HG03439 (cell line): ENCODE measurements at regions not wholly inside any gene's neighbourhood (a gene's known extent, or its start where the extent isn't known, plus 50 kb on each side); places are given as distances from the start of the nearest gene placed in this dataset.

Experiments
- ATAC-seq: cut with Tn5 transposase; IDR thresholded peaks from one replicate; pipeline ENCODE4 v1.9.1; 2021; ENCODE audit warnings: mild to moderate bottlenecking, moderate library complexity; ENCODE audit not compliant: unreplicated experiment

DNA sequence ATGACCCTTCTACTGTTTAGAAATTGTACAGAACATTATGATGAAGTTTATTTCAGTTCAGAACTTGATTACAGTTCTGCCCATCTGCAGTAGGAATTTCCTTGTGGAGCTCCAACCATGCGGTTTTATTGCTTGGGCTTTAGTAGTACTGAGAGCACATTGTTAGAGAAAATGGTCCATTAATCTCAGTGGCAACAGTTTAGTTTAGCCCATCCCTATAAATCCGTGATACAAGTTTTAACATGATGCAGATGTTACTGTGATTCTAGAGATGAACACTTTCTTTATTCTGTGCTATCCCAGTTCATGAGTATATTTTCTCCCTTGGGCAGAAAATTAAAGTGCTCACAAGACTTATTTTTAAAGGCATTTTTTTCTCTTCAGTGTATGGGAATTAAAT is 84.8 kb upstream of the FZD8 start:
- no peak for ATAC-seq

DNA sequence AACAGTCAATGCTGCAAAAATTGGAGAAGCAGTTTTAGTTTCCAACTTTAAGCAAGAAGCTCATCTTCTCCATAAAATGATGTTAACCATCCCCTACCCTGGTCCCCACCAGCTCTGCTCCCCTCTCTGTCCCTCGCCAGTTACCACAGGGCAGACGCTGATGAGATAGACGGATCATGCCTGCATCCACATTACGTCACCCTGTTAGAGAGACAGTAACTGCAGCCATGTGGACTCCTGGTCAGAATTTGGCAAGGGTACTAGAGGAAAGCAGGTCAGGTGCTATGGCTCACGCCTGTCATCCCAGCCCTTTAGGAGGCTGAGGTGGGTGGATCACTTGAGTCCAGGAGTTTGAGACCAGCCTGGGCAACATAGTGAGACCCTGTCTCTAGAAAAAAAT is 81.9 kb upstream of the FZD8 start:
- ATAC-seq = no peak

DNA sequence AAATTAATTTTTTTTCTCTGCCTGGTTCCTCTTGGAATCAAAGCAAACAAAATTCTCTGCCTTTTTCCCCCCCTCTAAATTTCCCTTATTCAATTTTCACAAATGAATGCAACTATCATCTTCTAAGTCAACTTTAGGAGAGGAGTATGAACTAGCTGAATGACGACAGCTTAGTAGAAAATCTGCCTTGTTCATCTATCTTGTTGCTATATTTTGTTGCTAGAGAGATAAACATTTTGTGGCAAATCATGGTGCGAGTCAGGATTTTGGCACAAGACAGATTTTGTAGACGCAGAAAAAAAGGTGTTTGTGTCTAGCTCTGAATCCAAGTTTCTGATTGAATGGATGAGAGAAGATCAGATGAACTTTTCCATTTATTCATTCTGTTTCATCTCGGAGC is 81.0 kb upstream of the FZD8 start:
- ATAC-seq = no peak

DNA sequence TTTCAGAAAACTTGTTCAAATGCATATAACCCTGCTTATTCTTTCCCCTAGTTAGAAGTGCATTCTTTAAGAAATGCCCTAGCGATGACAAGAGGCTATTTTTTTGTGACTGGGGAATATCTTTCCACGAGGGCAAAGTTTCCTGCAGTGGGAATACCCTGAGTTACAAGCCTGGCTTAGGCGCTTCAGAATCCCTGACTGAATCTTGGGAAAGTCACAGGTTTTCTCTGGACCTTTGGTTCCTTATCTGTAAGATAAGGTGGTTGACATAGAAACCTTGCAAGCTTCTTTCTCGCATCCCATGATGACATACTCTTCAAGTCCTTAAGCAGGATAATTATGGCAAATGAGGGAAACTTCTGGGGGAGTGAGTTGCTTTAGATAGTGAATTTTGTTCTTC is 80.5 kb upstream of the FZD8 start:
- no peak for ATAC-seq

GRCh38 chr10:35722226-35722625 is 80.1 kb upstream of the FZD8 start:
- no peak for ATAC-seq

DNA sequence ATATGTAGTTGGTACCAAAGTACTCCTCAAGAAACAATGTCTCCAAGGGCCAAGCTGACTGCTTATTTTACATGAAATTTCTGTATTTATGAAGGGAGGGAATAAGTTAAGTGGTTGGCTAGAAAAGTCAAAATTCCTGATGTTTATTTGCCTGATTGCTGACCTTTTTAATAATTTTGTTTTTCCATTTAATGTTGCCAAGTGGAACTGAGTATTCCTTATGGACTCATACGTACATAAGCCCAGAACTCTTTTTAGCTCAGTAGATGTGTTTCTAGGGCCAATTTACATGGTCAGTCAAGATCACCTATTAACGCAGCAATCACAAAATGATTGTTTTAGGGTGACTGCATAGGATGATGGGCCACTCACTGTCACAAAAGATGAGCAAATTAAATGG is 78.3 kb upstream of the FZD8 start:
- no peak for ATAC-seq

GRCh38 chr10:35716776-35717175 is 74.7 kb upstream of the FZD8 start:
- ATAC-seq = no peak

DNA sequence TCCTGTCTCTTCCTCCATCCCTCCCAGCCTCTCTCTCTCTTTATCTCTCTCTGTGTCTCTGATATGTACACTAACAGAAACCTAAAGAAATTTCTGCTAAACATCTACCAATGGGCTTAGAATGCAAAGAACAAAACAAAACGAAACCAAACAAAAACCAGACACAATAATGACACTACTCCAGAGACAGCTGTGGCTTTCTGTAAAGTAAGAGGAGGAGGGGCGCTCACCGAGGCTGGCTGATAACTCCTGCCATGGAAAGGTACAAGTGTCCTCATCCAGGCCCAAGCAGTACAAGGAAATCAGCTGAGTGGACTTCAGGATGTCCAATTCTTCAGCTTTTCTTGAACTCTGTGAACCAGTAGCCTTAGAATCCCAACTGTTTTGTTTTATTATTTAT is 70.4 kb upstream of the FZD8 start:
- no peak for ATAC-seq

- ATAC-seq = no peak
Measured at GRCh38 chr10:35711615-35712411, 69.7 kb upstream of the FZD8 start.

GRCh38 chr10:35707642-35708425 is 65.7 kb upstream of the FZD8 start:
- ATAC-seq = no peak

- no peak for ATAC-seq
Measured at GRCh38 chr10:35706959-35707358, 64.9 kb upstream of the FZD8 start.

GRCh38 chr10:35705671-35706070 is 63.6 kb upstream of the FZD8 start:
- no peak for ATAC-seq

DNA sequence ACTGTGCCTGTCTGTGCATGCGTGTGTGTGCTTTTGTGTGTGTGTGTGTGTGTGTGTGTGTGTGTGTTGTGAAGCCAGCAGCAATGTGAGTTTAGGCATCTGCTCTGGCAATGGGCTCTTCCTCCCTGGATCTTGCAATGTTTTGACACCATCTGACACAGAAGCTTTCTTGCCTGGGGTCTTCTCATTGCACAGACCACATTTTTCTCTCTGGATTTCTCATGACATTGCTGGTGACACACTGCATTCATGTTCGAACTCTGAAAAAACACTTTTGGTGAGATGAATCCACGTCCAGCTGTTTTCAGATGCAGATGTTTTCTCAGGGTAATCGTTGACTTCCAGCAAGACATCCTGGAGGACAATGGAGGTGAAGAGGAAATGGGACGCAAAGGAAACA is 63.0 kb upstream of the FZD8 start:
- ATAC-seq = no peak

- ATAC-seq = no peak
Measured at GRCh38 chr10:35704401-35704800, 62.3 kb upstream of the FZD8 start.

GRCh38 chr10:35700487-35700882 is 58.4 kb upstream of the FZD8 start:
- no peak for ATAC-seq

- no peak for ATAC-seq
Measured at GRCh38 chr10:35699848-35700486, 57.9 kb upstream of the FZD8 start.

- ATAC-seq = no peak
Measured at GRCh38 chr10:35696392-35697287, 54.5 kb upstream of the FZD8 start.

DNA sequence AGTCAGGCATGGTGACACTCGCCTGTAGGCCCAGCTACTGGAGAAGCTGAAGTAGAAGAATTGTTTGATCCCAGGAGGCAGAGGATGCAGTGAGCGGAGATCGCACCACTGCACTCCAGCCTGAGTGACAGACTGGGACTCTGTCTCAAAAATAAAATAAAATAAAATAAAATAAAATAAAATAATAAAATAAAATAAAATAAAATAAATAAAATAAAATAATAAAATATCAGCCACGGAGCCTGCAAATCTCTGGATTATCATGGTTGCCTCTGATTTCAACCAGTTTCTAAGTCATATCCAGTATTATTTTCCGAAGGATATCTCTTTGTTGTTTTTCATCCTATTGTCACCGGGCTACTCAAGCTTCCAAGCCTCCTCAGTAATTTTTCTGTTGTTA is 51.7 kb upstream of the FZD8 start:
- no peak for ATAC-seq
